ENCODE measurements at regions not wholly inside any gene's neighbourhood (a gene's known extent, or its start where the extent isn't known, plus 50 kb on each side); places are given as distances from the start of the nearest gene placed in this dataset.

- Histone ChIP-seq H3K27ac (no peak overlapping the region), H3K9me3 (no peaks in the 10 kb centered on the region), H3K4me3 (no peak overlapping the region), H3K27me3 (no peaks in the 10 kb centered on the region), H3K4me1 (ENCODE audit: insufficient read depth) (no peaks in the 10 kb centered on the region), H3K36me3 (no peaks in the 10 kb centered on the region)
- no peak for DNase-seq
- TF ChIP-seq POLR2A (IDR thresholded peaks at IDR 0.05) (no peak), CTCF (IDR thresholded peaks at IDR 0.05) (no peak), EP300 (IDR thresholded peaks at IDR 0.05) (no peak)
- intact Hi-C loops (cut with DNase I): no loop called here
- 80 to 92% (median 85%) methylated on average over 4 of the region's 4 CpGs for WGBS, 3 donors
These were observed 176.4 kb downstream of the FAM181B start for GRCh38 chr11:82557274-82557673.

- no peak overlapping the region for H3K27ac ChIP-seq
These were observed 177.5 kb downstream of the FAM181B start for GRCh38 chr11:82556210-82556609.

GRCh38 chr11:82546661-82547557 lies 186.8 kb downstream of the FAM181B start:
- Histone ChIP-seq H3K36me3 (no peaks in the 10 kb centered on the region), H3K27ac (no peak overlapping the region), H3K4me1 (ENCODE audit: insufficient read depth) (no peaks in the 10 kb centered on the region), H3K27me3 (no peaks in the 10 kb centered on the region), H3K4me3 (no peak overlapping the region), H3K9me3 (no peaks in the 10 kb centered on the region)
- no peak for DNase-seq
- WGBS, 3 donors: 8 to 18% (median 17%) methylated on average over 3 of the region's 3 CpGs
- TF ChIP-seq CTCF (IDR thresholded peaks at IDR 0.05) (no peak), EP300 (IDR thresholded peaks at IDR 0.05) (no peak), POLR2A (IDR thresholded peaks at IDR 0.05) (no peak)
- intact Hi-C loops (cut with DNase I): no loop called here

More at GRCh38 chr11:82556210-82556609, 177.5 kb downstream of the FAM181B start:
- Histone ChIP-seq H3K4me1 (ENCODE audit: insufficient read depth) (no peaks in the 10 kb centered on the region), H3K4me3 (no peak overlapping the region), H3K36me3 (no peaks in the 10 kb centered on the region), H3K9me3 (no peaks in the 10 kb centered on the region), H3K27me3 (no peaks in the 10 kb centered on the region)
- intact Hi-C loops (cut with DNase I): no loop called here
- DNase-seq: no peak
- TF ChIP-seq CTCF (IDR thresholded peaks at IDR 0.05) (no peak), EP300 (IDR thresholded peaks at IDR 0.05) (no peak), POLR2A (IDR thresholded peaks at IDR 0.05) (no peak)

GRCh38 chr11:82539669-82540068 lies 194.0 kb downstream of the FAM181B start:
- TF ChIP-seq POLR2A (IDR thresholded peaks at IDR 0.05) (no peak), CTCF (IDR thresholded peaks at IDR 0.05) (no peak), EP300 (IDR thresholded peaks at IDR 0.05) (no peak)
- H3K27ac ChIP-seq: no peak overlapping the region
- no peaks in the 10 kb centered on the region for H3K27me3 ChIP-seq
- intact Hi-C loops (cut with DNase I): no loop called here
- H3K36me3 ChIP-seq: no peaks in the 10 kb centered on the region
- H3K9me3 ChIP-seq: no peaks in the 10 kb centered on the region
- no peak overlapping the region for H3K4me3 ChIP-seq
- no peak for DNase-seq
- H3K4me1 ChIP-seq (ENCODE audit: insufficient read depth): no peaks in the 10 kb centered on the region
